ENCODE measurements at regions not wholly inside any gene's neighbourhood (a gene's known extent, or its start where the extent isn't known, plus 50 kb on each side); places are given as distances from the start of the nearest gene placed in this dataset.

- ChIA-PET CTCF (no interaction called here), POLR2A (no interaction called here)
- TF ChIP-seq ELF4 (IDR thresholded peaks at IDR 0.05) = no peak
- TF ChIP-seq ZNF384 (IDR thresholded peaks at IDR 0.05) = no peak
- TF ChIP-seq FOXK2 (IDR thresholded peaks at IDR 0.05) = no peak
- no peak for TF ChIP-seq FOXA1 (IDR thresholded peaks at IDR 0.05)
- no peak for TF ChIP-seq TARDBP (IDR thresholded peaks at IDR 0.05)
- TF ChIP-seq SP1 (IDR thresholded peaks at IDR 0.05) = no peak
- no peak for TF ChIP-seq LEF1 (IDR thresholded peaks at IDR 0.05; ENCODE audit: borderline replicate concordance)
- TF ChIP-seq PKNOX1 (IDR thresholded peaks at IDR 0.05) = no peak
- no peak for TF ChIP-seq CTBP1 (IDR thresholded peaks at IDR 0.05; ENCODE audit: borderline replicate concordance)
- no peak for TF ChIP-seq NFRKB (IDR thresholded peaks at IDR 0.05)
- no peak for TF ChIP-seq ARNT (IDR thresholded peaks at IDR 0.05)
- TF ChIP-seq SUZ12 (IDR thresholded peaks at IDR 0.05) = no peak
- TF ChIP-seq FOXM1 (IDR thresholded peaks at IDR 0.05; ENCODE audit: borderline replicate concordance) = no peak
- no peak for TF ChIP-seq L3MBTL2 (conservative IDR thresholded peaks at IDR 0.05)
- TF ChIP-seq BHLHE40 (IDR thresholded peaks at IDR 0.05; ENCODE audit: borderline replicate concordance) = no peak
- TF ChIP-seq HDGF (IDR thresholded peaks at IDR 0.05; ENCODE audit: borderline replicate concordance) = no peak
- no peak for DNase-seq (ENCODE audit: extremely low spot score)
These were observed 758.0 kb upstream of the USP15 start for GRCh38 chr12:61502179-61502578.

GRCh38 chr12:61504396-61505080 lies 755.7 kb upstream of the USP15 start:
- ChIA-PET CTCF (no interaction called here), POLR2A (no interaction called here)
- DNase-seq (ENCODE audit: extremely low spot score) = no peak
- TF ChIP-seq TARDBP (IDR thresholded peaks at IDR 0.05) = no peak
- no peak for TF ChIP-seq FOXM1 (IDR thresholded peaks at IDR 0.05; ENCODE audit: borderline replicate concordance)
- TF ChIP-seq SP1 (IDR thresholded peaks at IDR 0.05) = no peak
- no peak for TF ChIP-seq ELF4 (IDR thresholded peaks at IDR 0.05)
- no peak for TF ChIP-seq PKNOX1 (IDR thresholded peaks at IDR 0.05)
- no peak for TF ChIP-seq ZNF384 (IDR thresholded peaks at IDR 0.05)
- TF ChIP-seq BHLHE40 (IDR thresholded peaks at IDR 0.05; ENCODE audit: borderline replicate concordance) = no peak

DNA sequence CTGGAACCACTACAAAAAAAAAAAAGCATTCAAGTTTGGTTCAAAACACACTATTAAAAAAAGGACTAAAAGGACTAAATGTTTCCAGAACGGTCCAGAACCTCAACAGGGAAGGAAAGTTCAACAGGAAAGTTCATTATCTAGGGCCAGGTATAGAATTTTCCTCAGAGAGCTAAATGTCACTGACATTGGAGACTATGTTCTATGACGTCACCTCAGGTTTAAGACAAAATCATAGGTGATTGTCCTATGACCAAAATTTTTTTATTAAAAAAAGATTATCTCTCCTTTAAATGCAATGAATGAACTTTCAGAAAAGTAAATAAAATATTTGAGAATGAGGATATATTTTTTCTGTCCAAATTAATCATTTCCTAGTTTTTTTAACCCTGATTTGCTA lies 746.7 kb upstream of the USP15 start:
- no peak for TF ChIP-seq BHLHE40 (IDR thresholded peaks at IDR 0.05; ENCODE audit: borderline replicate concordance)
- no peak for TF ChIP-seq SP1 (IDR thresholded peaks at IDR 0.05)
- no peak for TF ChIP-seq LEF1 (IDR thresholded peaks at IDR 0.05; ENCODE audit: borderline replicate concordance)
- TF ChIP-seq ZNF384 (IDR thresholded peaks at IDR 0.05) = no peak
- TF ChIP-seq SUZ12 (IDR thresholded peaks at IDR 0.05) = no peak
- TF ChIP-seq HDGF (IDR thresholded peaks at IDR 0.05; ENCODE audit: borderline replicate concordance) = no peak
- TF ChIP-seq L3MBTL2 (conservative IDR thresholded peaks at IDR 0.05) = no peak
- TF ChIP-seq CTBP1 (IDR thresholded peaks at IDR 0.05; ENCODE audit: borderline replicate concordance) = no peak
- TF ChIP-seq NFRKB (IDR thresholded peaks at IDR 0.05) = no peak
- no peak for TF ChIP-seq ELF4 (IDR thresholded peaks at IDR 0.05)
- no peak for TF ChIP-seq FOXA1 (IDR thresholded peaks at IDR 0.05)
- no peak for TF ChIP-seq FOXK2 (IDR thresholded peaks at IDR 0.05)
- TF ChIP-seq TARDBP (IDR thresholded peaks at IDR 0.05) = no peak
- no peak for TF ChIP-seq ARNT (IDR thresholded peaks at IDR 0.05)
- TF ChIP-seq PKNOX1 (IDR thresholded peaks at IDR 0.05) = no peak
- no peak for TF ChIP-seq FOXM1 (IDR thresholded peaks at IDR 0.05; ENCODE audit: borderline replicate concordance)
- CTCF ChIA-PET = no interaction called here
- no peak for DNase-seq (ENCODE audit: extremely low spot score)
- POLR2A ChIA-PET = no interaction called here

GRCh38 chr12:61514016-61514415 lies 746.2 kb upstream of the USP15 start:
- DNase-seq (ENCODE audit: extremely low spot score) = no peak
- TF ChIP-seq ELF4 (IDR thresholded peaks at IDR 0.05) = no peak
- no peak for TF ChIP-seq SP1 (IDR thresholded peaks at IDR 0.05)
- no peak for TF ChIP-seq L3MBTL2 (conservative IDR thresholded peaks at IDR 0.05)
- TF ChIP-seq FOXK2 (IDR thresholded peaks at IDR 0.05) = no peak
- no peak for TF ChIP-seq ARNT (IDR thresholded peaks at IDR 0.05)
- no peak for TF ChIP-seq FOXM1 (IDR thresholded peaks at IDR 0.05; ENCODE audit: borderline replicate concordance)
- no peak for TF ChIP-seq LEF1 (IDR thresholded peaks at IDR 0.05; ENCODE audit: borderline replicate concordance)
- TF ChIP-seq HDGF (IDR thresholded peaks at IDR 0.05; ENCODE audit: borderline replicate concordance) = no peak
- TF ChIP-seq FOXA1 (IDR thresholded peaks at IDR 0.05) = no peak
- TF ChIP-seq PKNOX1 (IDR thresholded peaks at IDR 0.05) = no peak
- no peak for TF ChIP-seq BHLHE40 (IDR thresholded peaks at IDR 0.05; ENCODE audit: borderline replicate concordance)
- ChIA-PET CTCF (no interaction called here), POLR2A (no interaction called here)

GRCh38 chr12:61521258-61521657 lies 738.9 kb upstream of the USP15 start:
- ChIA-PET POLR2A (no interaction called here), CTCF (interaction anchor here (0.6 kb wide), 1 partner anchor 140 kb away, joined by 3 read pairs; no protein-coding TSS in a partner anchor)
- DNase-seq (ENCODE audit: extremely low spot score) = no peak
- TF ChIP-seq BHLHE40 (IDR thresholded peaks at IDR 0.05; ENCODE audit: borderline replicate concordance) (no peak), SUZ12 (IDR thresholded peaks at IDR 0.05) (no peak), ELF4 (IDR thresholded peaks at IDR 0.05) (no peak), ARNT (IDR thresholded peaks at IDR 0.05) (no peak), LEF1 (IDR thresholded peaks at IDR 0.05; ENCODE audit: borderline replicate concordance) (no peak), SP1 (IDR thresholded peaks at IDR 0.05) (no peak), CTBP1 (IDR thresholded peaks at IDR 0.05; ENCODE audit: borderline replicate concordance) (no peak), L3MBTL2 (conservative IDR thresholded peaks at IDR 0.05) (no peak), ZNF384 (IDR thresholded peaks at IDR 0.05) (no peak), HDGF (IDR thresholded peaks at IDR 0.05; ENCODE audit: borderline replicate concordance) (no peak), FOXM1 (IDR thresholded peaks at IDR 0.05; ENCODE audit: borderline replicate concordance) (no peak), PKNOX1 (IDR thresholded peaks at IDR 0.05) (no peak)

Data from HEK293T (cell line).